ENCODE measurements at regions not wholly inside any gene's neighbourhood (a gene's known extent, or its start where the extent isn't known, plus 50 kb on each side); places are given as distances from the start of the nearest gene placed in this dataset.
"Not testable (repeated sequence)": the region's sequence is repeated elsewhere in the genome, so short reads cannot be mapped to it uniquely, and the experiment has no call there.

DNA sequence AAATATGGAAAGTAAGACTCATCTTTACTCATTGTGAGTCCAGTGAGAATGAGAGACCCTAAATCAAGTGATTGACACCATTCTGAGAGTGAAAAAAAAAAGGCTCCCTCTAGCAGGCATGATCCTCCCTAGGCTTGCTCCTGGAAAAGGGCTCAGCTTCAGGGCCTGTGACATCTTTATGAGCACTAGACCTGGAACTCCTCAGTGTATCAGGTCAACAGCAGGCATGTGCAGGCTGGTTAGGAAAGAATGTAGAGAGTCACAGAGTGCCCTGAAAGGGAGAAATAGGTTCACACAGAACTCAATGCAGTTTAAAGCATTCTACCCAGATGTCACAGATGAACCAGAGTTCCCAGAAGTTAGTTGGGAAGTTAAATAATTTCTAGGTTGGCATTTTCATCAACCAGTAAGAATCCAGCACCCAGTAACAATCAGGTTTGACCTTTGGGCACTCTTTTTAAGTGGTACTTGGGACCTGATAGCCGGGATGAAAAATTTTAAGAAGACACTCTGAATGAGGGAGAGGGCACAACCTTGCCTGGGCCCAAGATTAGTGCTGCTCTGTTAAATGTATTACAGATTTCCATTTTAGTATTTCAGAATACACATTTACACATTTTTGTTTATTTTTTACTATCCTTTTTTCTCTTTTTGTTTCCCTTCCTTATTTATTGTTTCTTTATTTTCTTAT lies 828.8 kb downstream of the C12orf50 start:
- peaks cover 21% of the 10 kb centered on the region for H3K9me3 Mint-ChIP-seq (ENCODE audit: low read depth)
- no peak overlapping the region for H3K27ac Mint-ChIP-seq (ENCODE audit: unreplicated experiment)

DNA sequence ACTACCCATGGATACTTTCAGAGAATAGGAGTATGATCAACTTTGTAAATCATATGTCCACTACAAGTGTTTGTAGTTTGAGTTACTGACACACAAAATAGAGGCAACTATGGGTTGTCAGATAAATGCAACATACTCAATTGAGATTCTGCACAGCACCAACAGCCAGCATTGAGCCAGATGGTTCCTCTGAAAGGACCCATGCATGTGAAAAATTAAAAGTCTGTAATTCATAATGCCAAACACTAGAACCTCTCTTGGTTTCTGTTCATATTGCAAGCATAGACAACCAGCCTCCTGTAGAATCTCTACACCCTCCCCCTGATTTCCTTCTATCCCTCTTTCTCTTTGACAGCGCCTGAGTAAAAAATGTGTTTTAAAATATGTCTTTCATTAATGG lies 831.0 kb downstream of the C12orf50 start:
- Mint-ChIP-seq H3K27me3 (ENCODE audit: low read depth) (no peaks in the 10 kb centered on the region), H3K27ac (ENCODE audit: unreplicated experiment) (no peak overlapping the region), H3K9me3 (ENCODE audit: low read depth) (no peaks in the 10 kb centered on the region), H3K4me1 (ENCODE audit: low read depth) (peaks cover 6% of the 10 kb centered on the region), H3K36me3 (ENCODE audit: low read depth) (peaks cover 3% of the 10 kb centered on the region), H3K4me3 (ENCODE audit: unreplicated experiment) (no peak overlapping the region)
- no peak for DNase-seq (ENCODE audit: low spot score)
- no peak for TF ChIP-seq CTCF (IDR thresholded peaks at IDR 0.05)

More for the DNA sequence above, 828.8 kb downstream of the C12orf50 start:
- TF ChIP-seq CTCF (IDR thresholded peaks at IDR 0.05), result no peak
- H3K27me3 Mint-ChIP-seq (ENCODE audit: low read depth), result peaks cover 3% of the 10 kb centered on the region
- peaks cover 2% of the 10 kb centered on the region for H3K36me3 Mint-ChIP-seq (ENCODE audit: low read depth)
- no peak overlapping the region for H3K4me3 Mint-ChIP-seq (ENCODE audit: unreplicated experiment)
- DNase-seq (ENCODE audit: low spot score), result no peak
- H3K4me1 Mint-ChIP-seq (ENCODE audit: low read depth), result peaks cover 6% of the 10 kb centered on the region

DNA sequence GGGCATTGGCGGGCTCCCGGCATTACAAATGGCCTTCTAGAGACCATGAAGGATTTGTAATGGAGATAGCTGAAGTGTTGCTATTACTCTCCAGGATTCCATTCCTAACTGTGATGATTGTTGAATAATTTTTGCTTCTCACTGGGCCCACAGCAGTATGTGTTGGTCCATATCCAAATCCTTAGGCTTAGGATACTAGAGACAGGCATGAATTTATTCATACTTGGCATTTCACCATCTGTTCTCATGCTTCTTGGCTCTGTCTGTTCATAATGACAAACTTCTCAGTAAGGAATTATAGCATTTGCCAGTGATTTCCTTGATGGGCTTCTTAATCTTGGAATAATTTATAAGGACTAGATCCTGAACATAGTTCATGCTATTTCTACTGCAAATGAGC lies 832.9 kb downstream of the C12orf50 start:
- no peak overlapping the region for H3K27ac Mint-ChIP-seq (ENCODE audit: unreplicated experiment)
- peaks cover 3% of the 10 kb centered on the region for H3K36me3 Mint-ChIP-seq (ENCODE audit: low read depth)
- DNase-seq (ENCODE audit: low spot score), result no peak
- no peaks in the 10 kb centered on the region for H3K9me3 Mint-ChIP-seq (ENCODE audit: low read depth)
- TF ChIP-seq CTCF (IDR thresholded peaks at IDR 0.05), result no peak
- no peaks in the 10 kb centered on the region for H3K27me3 Mint-ChIP-seq (ENCODE audit: low read depth)
- peaks cover 6% of the 10 kb centered on the region for H3K4me1 Mint-ChIP-seq (ENCODE audit: low read depth)
- H3K4me3 Mint-ChIP-seq (ENCODE audit: unreplicated experiment), result no peak overlapping the region

GRCh38 chr12:87194389-87194788 lies 834.8 kb downstream of the C12orf50 start:
- not testable (repeated sequence) for H3K4me3 Mint-ChIP-seq (ENCODE audit: unreplicated experiment); H3K36me3 Mint-ChIP-seq (ENCODE audit: low read depth); H3K4me1 Mint-ChIP-seq (ENCODE audit: low read depth); H3K9me3 Mint-ChIP-seq (ENCODE audit: low read depth); DNase-seq (ENCODE audit: low spot score); H3K27me3 Mint-ChIP-seq (ENCODE audit: low read depth); H3K27ac Mint-ChIP-seq (ENCODE audit: unreplicated experiment)

DNA sequence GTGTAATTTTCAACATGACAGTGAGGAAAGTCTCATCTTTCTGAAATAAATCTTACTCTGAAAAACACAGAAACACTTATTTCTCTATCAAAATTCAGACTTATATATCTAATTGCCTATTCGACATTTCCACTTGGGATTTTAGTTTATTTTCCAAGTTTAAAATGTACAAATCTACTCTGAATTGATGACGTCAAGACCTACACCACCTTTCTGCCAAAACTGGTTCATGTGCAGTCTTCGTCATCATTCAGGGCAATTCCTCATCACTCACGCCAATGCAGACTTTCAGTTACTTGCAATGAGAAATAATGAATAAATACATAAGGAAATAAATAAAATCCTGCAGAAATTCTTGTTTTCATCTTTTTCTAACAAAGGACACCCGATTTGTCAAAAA lies 843.8 kb downstream of the C12orf50 start:
- H3K4me3 Mint-ChIP-seq (ENCODE audit: unreplicated experiment), result no peak overlapping the region
- H3K4me1 Mint-ChIP-seq (ENCODE audit: low read depth), result no peaks in the 10 kb centered on the region
- no peak for TF ChIP-seq CTCF (IDR thresholded peaks at IDR 0.05)
- no peaks in the 10 kb centered on the region for H3K9me3 Mint-ChIP-seq (ENCODE audit: low read depth)
- no peak for DNase-seq (ENCODE audit: low spot score)
- no peak overlapping the region for H3K27ac Mint-ChIP-seq (ENCODE audit: unreplicated experiment)
- H3K27me3 Mint-ChIP-seq (ENCODE audit: low read depth), result peaks cover 2% of the 10 kb centered on the region
- no peaks in the 10 kb centered on the region for H3K36me3 Mint-ChIP-seq (ENCODE audit: low read depth)

DNA sequence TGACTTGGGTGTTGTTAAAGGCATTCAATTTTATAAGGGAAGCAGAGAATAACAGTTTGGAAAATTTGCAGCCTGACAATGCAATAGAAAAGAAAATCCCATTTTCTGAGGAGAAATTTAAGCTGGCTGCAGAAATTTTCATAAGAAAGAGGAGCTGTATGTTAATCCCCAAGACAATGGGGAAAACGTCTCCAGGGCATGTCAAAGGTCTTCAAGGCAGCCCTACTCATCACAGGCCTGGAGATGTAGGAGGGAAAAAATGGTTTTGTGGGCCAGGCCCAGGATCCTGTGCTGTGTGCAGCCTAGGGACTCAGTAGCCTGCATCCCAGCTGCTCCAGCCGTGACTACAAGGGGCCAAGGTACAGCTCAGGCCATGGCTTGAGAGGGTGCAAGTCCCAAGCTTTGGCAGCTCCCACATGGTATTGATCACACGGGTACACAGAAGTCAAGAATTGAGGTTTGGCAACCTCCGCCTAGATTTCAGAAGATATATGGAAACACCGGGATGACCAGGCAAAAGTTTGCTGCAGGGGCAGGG lies 846.4 kb downstream of the C12orf50 start:
- H3K27ac Mint-ChIP-seq (ENCODE audit: unreplicated experiment), result no peak overlapping the region
- no peak overlapping the region for H3K4me3 Mint-ChIP-seq (ENCODE audit: unreplicated experiment)
- no peaks in the 10 kb centered on the region for H3K9me3 Mint-ChIP-seq (ENCODE audit: low read depth)
- H3K4me1 Mint-ChIP-seq (ENCODE audit: low read depth), result no peaks in the 10 kb centered on the region
- H3K27me3 Mint-ChIP-seq (ENCODE audit: low read depth), result peaks cover 7% of the 10 kb centered on the region
- no peak for TF ChIP-seq CTCF (IDR thresholded peaks at IDR 0.05)
- no peaks in the 10 kb centered on the region for H3K36me3 Mint-ChIP-seq (ENCODE audit: low read depth)
- no peak for DNase-seq (ENCODE audit: low spot score)
